ENCODE measurements at regions not wholly inside any gene's neighbourhood (a gene's known extent, or its start where the extent isn't known, plus 50 kb on each side); places are given as distances from the start of the nearest gene placed in this dataset.

- no peaks in the 10 kb centered on the region for H3K4me1 ChIP-seq (ENCODE audit: control insufficient read depth, insufficient read depth, low read length)
- H3K4me1 Mint-ChIP-seq = peaks cover 4% of the 10 kb centered on the region
- peaks cover 7% of the 10 kb centered on the region for H3K9me3 Mint-ChIP-seq
- no peak overlapping the region for H3K9ac ChIP-seq (ENCODE audit: extremely low read depth, low read length, poor library complexity, severe bottlenecking)
- peaks cover 41% of the 10 kb centered on the region for H3K36me3 Mint-ChIP-seq (ENCODE audit: low read depth)
- no peak for DNase-seq
- TF ChIP-seq CTCF (conservative IDR thresholded peaks at IDR 0.05) = no peak
- H3K4me3 Mint-ChIP-seq = no peak overlapping the region
- H3K27me3 Mint-ChIP-seq (ENCODE audit: insufficient read depth) = no peaks in the 10 kb centered on the region
- H3K36me3 ChIP-seq (ENCODE audit: control insufficient read depth, insufficient read depth, low read length) = peaks cover 2% of the 10 kb centered on the region
- H3K27me3 ChIP-seq (ENCODE audit: control insufficient read depth, insufficient read depth, low read length, poor library complexity, severe bottlenecking) = no peaks in the 10 kb centered on the region
- no peak overlapping the region for H3K4me3 ChIP-seq (ENCODE audit: low read length)
- peaks cover 14% of the 10 kb centered on the region for H3K9me3 ChIP-seq (ENCODE audit: control insufficient read depth, low read length)
- no peak overlapping the region for H3K27ac ChIP-seq (ENCODE audit: low read depth, low read length)
- no peak overlapping the region for H3K27ac Mint-ChIP-seq
- 88 to 93% methylated on average over 2 to 7 of the region's 7 CpGs for WGBS, 2 experiments (ENCODE audit: insufficient coverage in 1 of 2, insufficient read length in 1 of 2)
Measured at GRCh38 chr10:21208666-21209316, 311.7 kb upstream of the NEBL start.

- Mint-ChIP-seq H3K9me3 (peaks cover 7% of the 10 kb centered on the region), H3K27me3 (ENCODE audit: insufficient read depth) (no peaks in the 10 kb centered on the region), H3K27ac (no peak overlapping the region), H3K4me1 (no peaks in the 10 kb centered on the region), H3K36me3 (ENCODE audit: low read depth) (peaks cover 42% of the 10 kb centered on the region), H3K4me3 (no peak overlapping the region)
- H3K9me3 ChIP-seq (ENCODE audit: control insufficient read depth, low read length) = peaks cover 14% of the 10 kb centered on the region
- no peak overlapping the region for H3K27ac ChIP-seq (ENCODE audit: low read depth, low read length)
- H3K4me1 ChIP-seq (ENCODE audit: control insufficient read depth, insufficient read depth, low read length) = no peaks in the 10 kb centered on the region
- WGBS, 2 experiments (ENCODE audit: insufficient coverage in 1 of 2, insufficient read length in 1 of 2) = 94 to 100% methylated on average over 3 to 4 of the region's 4 CpGs
- no peaks in the 10 kb centered on the region for H3K27me3 ChIP-seq (ENCODE audit: control insufficient read depth, insufficient read depth, low read length, poor library complexity, severe bottlenecking)
- H3K4me3 ChIP-seq (ENCODE audit: low read length) = no peak overlapping the region
- no peak overlapping the region for H3K9ac ChIP-seq (ENCODE audit: extremely low read depth, low read length, poor library complexity, severe bottlenecking)
- H3K36me3 ChIP-seq (ENCODE audit: control insufficient read depth, insufficient read depth, low read length) = peaks cover 2% of the 10 kb centered on the region
- TF ChIP-seq CTCF (conservative IDR thresholded peaks at IDR 0.05) = no peak
- no peak for DNase-seq
Measured at GRCh38 chr10:21207852-21208646, 310.9 kb upstream of the NEBL start.

- no peak for TF ChIP-seq CTCF (conservative IDR thresholded peaks at IDR 0.05)
- no peak overlapping the region for H3K4me3 Mint-ChIP-seq
- H3K9me3 ChIP-seq (ENCODE audit: control insufficient read depth, low read length) = peaks cover 14% of the 10 kb centered on the region
- H3K27me3 ChIP-seq (ENCODE audit: control insufficient read depth, insufficient read depth, low read length, poor library complexity, severe bottlenecking) = no peaks in the 10 kb centered on the region
- no peaks in the 10 kb centered on the region for H3K4me1 ChIP-seq (ENCODE audit: control insufficient read depth, insufficient read depth, low read length)
- no peaks in the 10 kb centered on the region for H3K4me1 Mint-ChIP-seq
- no peaks in the 10 kb centered on the region for H3K27me3 Mint-ChIP-seq (ENCODE audit: insufficient read depth)
- peaks cover 2% of the 10 kb centered on the region for H3K36me3 ChIP-seq (ENCODE audit: control insufficient read depth, insufficient read depth, low read length)
- no peak for DNase-seq
- no peak overlapping the region for H3K27ac ChIP-seq (ENCODE audit: low read depth, low read length)
- peaks cover 41% of the 10 kb centered on the region for H3K36me3 Mint-ChIP-seq (ENCODE audit: low read depth)
- H3K9me3 Mint-ChIP-seq = peaks cover 7% of the 10 kb centered on the region
- no peak overlapping the region for H3K4me3 ChIP-seq (ENCODE audit: low read length)
- no peak overlapping the region for H3K9ac ChIP-seq (ENCODE audit: extremely low read depth, low read length, poor library complexity, severe bottlenecking)
- H3K27ac Mint-ChIP-seq = no peak overlapping the region
Measured at GRCh38 chr10:21205328-21205727, 308.2 kb upstream of the NEBL start.

All from endodermal cell (in vitro differentiated cells).